Activated gamma-delta T cell treated with anti-CD3 and anti-CD28 coated beads, Interleukin-2, amount 50 U/mL, for 16 hours (primary cell): ENCODE measurements at regions not wholly inside any gene's neighbourhood (a gene's known extent, or its start where the extent isn't known, plus 50 kb on each side); places are given as distances from the start of the nearest gene placed in this dataset.

Experiments used
- DNase-seq: peaks from one replicate; pipeline ENCODE4 v3.0.0-alpha.2; 2020; ENCODE audit warnings: low read depth

GRCh38 chr3:194218646-194219453 lies 82.9 kb downstream of the HES1 start:
- DNase-seq, result no peak

- no peak for DNase-seq
Measured at GRCh38 chr3:194219826-194220410, 84.0 kb downstream of the HES1 start.

GRCh38 chr3:194220901-194221326 lies 85.0 kb downstream of the HES1 start:
- no peak for DNase-seq

- DNase-seq, result no peak
Measured at GRCh38 chr3:194221336-194221735, 85.4 kb downstream of the HES1 start.

GRCh38 chr3:194223951-194224350 lies 88.0 kb downstream of the HES1 start:
- DNase-seq, result no peak

- DNase-seq, result no peak
Measured at GRCh38 chr3:194224471-194225417, 88.8 kb downstream of the HES1 start.

- DNase-seq, result no peak
Measured at GRCh38 chr3:194225418-194225812, 89.5 kb downstream of the HES1 start.

GRCh38 chr3:194225988-194226663 lies 90.2 kb downstream of the HES1 start:
- DNase-seq, result no peak

GRCh38 chr3:194231929-194232832 lies 96.2 kb downstream of the HES1 start:
- no peak for DNase-seq

GRCh38 chr3:194233150-194233549 lies 97.2 kb downstream of the HES1 start:
- DNase-seq, result no peak

GRCh38 chr3:194235160-194235559 lies 99.2 kb downstream of the HES1 start:
- DNase-seq, result no peak

GRCh38 chr3:194237110-194237509 lies 101.2 kb downstream of the HES1 start:
- DNase-seq, result no peak

GRCh38 chr3:194240766-194241165 lies 104.8 kb downstream of the HES1 start:
- DNase-seq, result no peak

- DNase-seq, result no peak
Measured at GRCh38 chr3:194243172-194243837, 107.4 kb downstream of the HES1 start.

GRCh38 chr3:194244167-194244566 lies 107.0 kb downstream of the CPN2 start:
- DNase-seq, result no peak

GRCh38 chr3:194245474-194245873 lies 105.7 kb downstream of the CPN2 start:
- no peak for DNase-seq

GRCh38 chr3:194245975-194246561 lies 105.1 kb downstream of the CPN2 start:
- DNase-seq, result no peak

GRCh38 chr3:194246709-194247349 lies 104.3 kb downstream of the CPN2 start:
- no peak for DNase-seq

GRCh38 chr3:194247350-194247740 lies 103.8 kb downstream of the CPN2 start:
- DNase-seq, result no peak
